H1 (cell line): ENCODE measurements at regions not wholly inside any gene's neighbourhood (a gene's known extent, or its start where the extent isn't known, plus 50 kb on each side); places are given as distances from the start of the nearest gene placed in this dataset.

ENCODE experiments used
- CTCF ChIA-PET: fragments of 300-600 bp; sonication (Branson Sonifier 250); formaldehyde crosslinking; loops from one replicate; lab custom pipeline; 2021; ENCODE audit not compliant: partially characterized antibody; lab: Charles Lee
- POLR2A ChIA-PET: fragments of 300-600 bp; sonication (Branson Sonifier 250); formaldehyde crosslinking; loops from one replicate; lab custom pipeline; 2021; ENCODE audit warnings: inconsistent platforms; ENCODE audit not compliant: partially characterized antibody; lab: Charles Lee
- DNase-seq, 2 experiments: peaks; one replicate each; pipeline versions ENCODE4 v3.0.0 to v3.0.0-alpha.2; 2010 to 2022; ENCODE audit warnings: low spot score in 2 of 2, low read depth in 1 of 2, mixed read lengths in 1 of 2
- FAIRE-seq: peaks from 2 replicates; lab custom pipeline; 2011; peaks lifted over from hg19 to GRCh38; lab: Jason Lieb, UNC
- H2AFZ ChIP-seq: 2 replicates; pipeline ENCODE4 v1.8.1; 2012; ENCODE audit warnings: low read length, inconsistent platforms
- H2AK5ac ChIP-seq: 2 replicates; pipeline ENCODE4 v1.6.1; 2013; ENCODE audit warnings: low read depth, low read length
- H2BK120ac ChIP-seq: replicated peaks from 2 replicates; pipeline ENCODE3; 2013; ENCODE audit warnings: low read depth, low read length, inconsistent platforms
- H2BK12ac ChIP-seq: 2 replicates; pipeline ENCODE4 v1.6.1; 2013; ENCODE audit warnings: low read depth, low read length
- H2BK15ac ChIP-seq: 2 replicates; pipeline ENCODE4 v1.6.1; 2013; ENCODE audit warnings: low read length
- H2BK20ac ChIP-seq: 2 replicates; pipeline ENCODE4 v1.6.1; 2013; ENCODE audit warnings: low read length
- H2BK5ac ChIP-seq: 2 replicates; pipeline ENCODE4 v1.6.1; 2013; ENCODE audit warnings: low read depth, low read length
- H3K14ac ChIP-seq: 2 replicates; pipeline ENCODE4 v1.6.1; 2013; ENCODE audit warnings: inconsistent platforms; ENCODE audit not compliant: insufficient read length
- H3K18ac ChIP-seq: 2 replicates; pipeline ENCODE4 v1.6.1; 2013; ENCODE audit warnings: low read length; ENCODE audit errors: extremely low read depth
- H3K23ac ChIP-seq: 2 replicates; pipeline ENCODE4 v1.6.1; 2013; ENCODE audit warnings: inconsistent platforms; ENCODE audit not compliant: insufficient read length
- H3K23me2 ChIP-seq: 2 replicates; pipeline ENCODE4 v1.6.1; 2013; ENCODE audit warnings: low read depth, low read length
- H3K27ac ChIP-seq: 2 replicates; pipeline ENCODE4 v1.6.1; 2011; ENCODE audit warnings: low read depth, low read length, inconsistent platforms
- H3K27me3 ChIP-seq, 4 experiments: replicated peaks in 1 of 4; 1 replicate in 1 of 4; 2 replicates in 3 of 4; pipeline versions ENCODE4 v1.6.1 to v1.8.1; 2011 to 2013; ENCODE audit warnings: low read length in 3 of 4, mild to moderate bottlenecking in 3 of 4, inconsistent platforms in 2 of 4, mixed read lengths in 2 of 4, moderate library complexity in 1 of 4; ENCODE audit not compliant: control insufficient read depth in 3 of 4, insufficient read depth in 3 of 4; ENCODE audit errors: extremely low read depth in 1 of 4
- H3K36me3 ChIP-seq, 4 experiments: 2 replicates each; pipeline versions ENCODE4 v1.6.1 to v1.8.1; 2011 to 2013; ENCODE audit warnings: mild to moderate bottlenecking in 4 of 4, low read length in 3 of 4, moderate library complexity in 2 of 4, control low read depth in 1 of 4, inconsistent platforms in 1 of 4; ENCODE audit not compliant: insufficient read depth in 4 of 4, control insufficient read depth in 2 of 4
- H3K4ac ChIP-seq: replicated peaks from 2 replicates; pipeline ENCODE3; 2013; ENCODE audit warnings: low read length, low read depth, mixed read lengths, inconsistent platforms; ENCODE audit not compliant: insufficient read length
- H3K4me1 ChIP-seq, 4 experiments: replicated peaks in 1 of 4; 1 replicate in 1 of 4; 2 replicates in 3 of 4; pipeline versions ENCODE4 v1.6.1 to v1.8.1; 2011 to 2013; ENCODE audit warnings: low read length in 3 of 4, inconsistent platforms in 2 of 4, mixed read lengths in 1 of 4; ENCODE audit not compliant: insufficient read depth in 4 of 4, control insufficient read depth in 3 of 4
- H3K4me2 ChIP-seq, 2 experiments: 2 replicates each; pipeline versions ENCODE4 v1.6.1 to v1.8.1; 2011 to 2013; ENCODE audit warnings: low read depth in 2 of 2, low read length in 2 of 2, control low read depth in 1 of 2, inconsistent platforms in 1 of 2, mild to moderate bottlenecking in 1 of 2; ENCODE audit not compliant: insufficient read depth in 1 of 2
- H3K4me3 ChIP-seq, 4 experiments: fragments of 200-600, 300-600 bp in 1 of 4; sonication (generic), shearing (Covaris generic), sonication (Bioruptor Twin) in 1 of 4; 2 replicates each; pipeline versions ENCODE4 v1.5.1 to v1.8.1; 2011 to 2016; ENCODE audit warnings: low read length in 4 of 4, low read depth in 3 of 4, control low read depth in 2 of 4, inconsistent platforms in 2 of 4, mild to moderate bottlenecking in 2 of 4, mixed read lengths in 1 of 4, moderate library complexity in 1 of 4; ENCODE audit not compliant: insufficient read depth in 2 of 4; ENCODE audit errors: extremely low read depth in 1 of 4
- H3K56ac ChIP-seq: replicated peaks from 2 replicates; pipeline ENCODE3; 2013; ENCODE audit warnings: low read depth, mild to moderate bottlenecking, mixed read lengths, low read length, inconsistent platforms; ENCODE audit not compliant: insufficient read length
- H3K79me1 ChIP-seq: 2 replicates; pipeline ENCODE4 v1.6.1; 2013; ENCODE audit warnings: low read depth, low read length, control low read depth
- H3K79me2 ChIP-seq, 2 experiments: 2 replicates each; pipeline versions ENCODE4 v1.6.1 to v1.8.1; 2012 to 2013; ENCODE audit warnings: low read length in 2 of 2, mild to moderate bottlenecking in 2 of 2, inconsistent platforms in 1 of 2; ENCODE audit not compliant: insufficient read depth in 2 of 2, control insufficient read depth in 1 of 2
- H3K9ac ChIP-seq, 4 experiments: replicated peaks in 1 of 4; 1 replicate in 1 of 4; 2 replicates in 3 of 4; pipeline versions ENCODE4 v1.6.1 to v1.8.1; 2011 to 2013; ENCODE audit warnings: low read depth in 3 of 4, low read length in 3 of 4, control low read depth in 2 of 4, mild to moderate bottlenecking in 2 of 4, moderate library complexity in 2 of 4, inconsistent platforms in 1 of 4; ENCODE audit errors: extremely low read depth in 1 of 4
- H3K9me3 ChIP-seq, 2 experiments: 2 replicates each; pipeline versions ENCODE4 v1.6.1 to v1.8.1; 2012 to 2013; ENCODE audit warnings: mild to moderate bottlenecking in 2 of 2, moderate library complexity in 2 of 2, control low read depth in 1 of 2, inconsistent platforms in 1 of 2, low read depth in 1 of 2, low read length in 1 of 2, mixed read lengths in 1 of 2; ENCODE audit not compliant: insufficient read depth in 2 of 2
- H4K20me1 ChIP-seq, 2 experiments: replicated peaks in 1 of 2; 2 replicates each; pipeline versions ENCODE3 to v1.8.1; 2011 to 2013; ENCODE audit warnings: inconsistent platforms in 2 of 2, low read length in 2 of 2, mild to moderate bottlenecking in 1 of 2; ENCODE audit not compliant: insufficient read depth in 2 of 2, control insufficient read depth in 1 of 2
- H4K5ac ChIP-seq: 2 replicates; pipeline ENCODE4 v1.6.1; 2013; ENCODE audit warnings: low read length, low read depth, mixed read lengths, inconsistent platforms; ENCODE audit not compliant: insufficient read length
- H4K8ac ChIP-seq: 2 replicates; pipeline ENCODE4 v1.8.0; 2013; ENCODE audit warnings: mild to moderate bottlenecking, moderate library complexity, low read length, inconsistent platforms; ENCODE audit not compliant: insufficient read depth; ENCODE audit errors: extremely low read depth
- H4K91ac ChIP-seq: replicated peaks from 2 replicates; pipeline ENCODE3; 2013; ENCODE audit warnings: low read length, mixed read lengths, inconsistent platforms; ENCODE audit not compliant: insufficient read length
- CBX8 ChIP-seq: fragments of 300-800, 300-1000 bp; sonication (generic); IDR thresholded peaks from 2 replicates; pipeline ENCODE4 v1.7.1; 2016; ENCODE audit warnings: low read depth, low read length, borderline replicate concordance
- EGR1 ChIP-seq: IDR thresholded peaks from 2 replicates; pipeline ENCODE4 v1.6.1; 2011; ENCODE audit warnings: low read depth, low read length, borderline replicate concordance
- WGBS, 2 experiments: shearing (Covaris generic) in 1 of 2; methylation state at CpG; one replicate each; pipeline versions ENCODE4 v1.1.6 to v1.1.7; 2013 to 2015; ENCODE audit warnings: low lambda C conversion rate in 2 of 2, mixed read lengths in 2 of 2, inconsistent platforms in 1 of 2, low coverage in 1 of 2, missing lambda C conversion rate in 1 of 2; ENCODE audit not compliant: insufficient replicate concordance in 2 of 2, insufficient coverage in 1 of 2, insufficient read length in 1 of 2; ENCODE audit errors: extremely low coverage in 1 of 2, missing lambda C conversion rate in 1 of 2; 5-methylcytosine and 5-hydroxymethylcytosine counted together

GRCh38 chr2:106996171-106996769 lies 110.3 kb upstream of the ST6GAL2 start:
- no peaks in the 10 kb centered on the region for H3K79me2 ChIP-seq
- no peak overlapping the region for H2AK5ac ChIP-seq
- no peak overlapping the region for H3K27ac ChIP-seq
- H3K14ac ChIP-seq, result no peak overlapping the region
- no peak overlapping the region for H4K5ac ChIP-seq
- no peak overlapping the region for H3K4me3 ChIP-seq
- DNase-seq (no peak), FAIRE-seq (no peak)
- WGBS, 2 experiments, result 88% methylated on average over 11 of the region's 11 CpGs; no CpG with 5 or more reads in 1 of the 2 experiments
- H3K23ac ChIP-seq, result no peak overlapping the region
- H3K36me3 ChIP-seq, result no peaks in the 10 kb centered on the region
- no peaks in the 10 kb centered on the region for H3K9me3 ChIP-seq
- no peaks in the 10 kb centered on the region for H3K23me2 ChIP-seq
- CTCF ChIA-PET, result interaction anchor here (1.3 kb wide), 1 partner anchor 15 kb away, joined by 4 read pairs; no protein-coding TSS in a partner anchor
- no peak overlapping the region for H2BK5ac ChIP-seq
- H2BK20ac ChIP-seq, result no peak overlapping the region
- no peak overlapping the region for H3K18ac ChIP-seq
- H3K4ac ChIP-seq, result no peak overlapping the region
- no peak overlapping the region for H2BK15ac ChIP-seq
- H4K91ac ChIP-seq, result no peak overlapping the region
- no peak overlapping the region for H2BK12ac ChIP-seq
- no peak overlapping the region for H3K56ac ChIP-seq
- H3K4me2 ChIP-seq, result no peak overlapping the region
- no peaks in the 10 kb centered on the region for H4K20me1 ChIP-seq
- H3K9ac ChIP-seq, result no peak overlapping the region
- POLR2A ChIA-PET, result no interaction called here
- no peak overlapping the region for H2BK120ac ChIP-seq
- H4K8ac ChIP-seq, result no peak overlapping the region
- no peaks in the 10 kb centered on the region for H3K79me1 ChIP-seq
- no peak overlapping the region for H2AFZ ChIP-seq
- no peaks in the 10 kb centered on the region; a peak in 1 of 7 replicates for H3K4me1 ChIP-seq
- H3K27me3 ChIP-seq, result no peaks in the 10 kb centered on the region
- TF ChIP-seq EGR1, result no peak
- no peak for TF ChIP-seq CBX8
